Liver (tissue), 7 donors: ENCODE measurements at regions not wholly inside any gene's neighbourhood (a gene's known extent, or its start where the extent isn't known, plus 50 kb on each side); places are given as distances from the start of the nearest gene placed in this dataset.

Experiments
- DNase-seq: peaks from one replicate; pipeline ENCODE4 v3.0.0-alpha.2; 2017; ENCODE audit warnings: low spot score
- H3K27ac ChIP-seq, 2 donors: one replicate each; pipeline ENCODE4 v1.7.0; 2013; ENCODE audit warnings: inconsistent platforms in 2 of 2, low read length in 2 of 2, control low read depth in 1 of 2, low read depth in 1 of 2, mild to moderate bottlenecking in 1 of 2
- H3K27me3 ChIP-seq, 4 donors: one replicate each; pipeline versions ENCODE4 v1.6.1 to v1.7.0; 2013; ENCODE audit warnings: low read length in 3 of 4, inconsistent platforms in 1 of 4, mild to moderate bottlenecking in 1 of 4, moderate library complexity in 1 of 4; ENCODE audit not compliant: control insufficient read depth in 4 of 4, insufficient read depth in 4 of 4
- H3K36me3 ChIP-seq, 4 donors: one replicate each; pipeline versions ENCODE4 v1.6.1 to v1.7.0; 2013; ENCODE audit warnings: low read length in 3 of 4, mild to moderate bottlenecking in 3 of 4, low read depth in 1 of 4, moderate library complexity in 1 of 4; ENCODE audit not compliant: control insufficient read depth in 4 of 4, insufficient read depth in 3 of 4
- H3K4me1 ChIP-seq, 4 donors: one replicate each; pipeline versions ENCODE4 v1.6.1 to v1.7.0; 2013; ENCODE audit warnings: low read length in 3 of 4, mild to moderate bottlenecking in 3 of 4, moderate library complexity in 1 of 4; ENCODE audit not compliant: control insufficient read depth in 4 of 4, insufficient read depth in 4 of 4
- H3K4me3 ChIP-seq, 3 donors: one replicate each; pipeline versions ENCODE4 v1.6.1 to v1.7.0; 2013; ENCODE audit warnings: low read length in 3 of 3, control low read depth in 1 of 3, low read depth in 1 of 3, mild to moderate bottlenecking in 1 of 3
- H3K9ac ChIP-seq, 2 donors: one replicate each; pipeline ENCODE4 v1.7.0; 2013; ENCODE audit warnings: low read length in 2 of 2, mild to moderate bottlenecking in 2 of 2, moderate library complexity in 2 of 2, control low read depth in 1 of 2, low read depth in 1 of 2
- H3K9me3 ChIP-seq, 4 donors: one replicate each; pipeline versions ENCODE4 v1.6.1 to v1.7.0; 2013; ENCODE audit warnings: low read length in 3 of 4; ENCODE audit not compliant: control insufficient read depth in 4 of 4
- ATF3 ChIP-seq: IDR thresholded peaks from 2 replicates; pipeline ENCODE4 v1.6.1; 2016; ENCODE audit warnings: antibody characterized with exemption
- EGR1 ChIP-seq, 2 donors: IDR thresholded peaks; 2 replicates each; pipeline ENCODE4 v1.6.1; 2016 to 2018; ENCODE audit warnings: antibody characterized with exemption in 2 of 2, low read depth in 2 of 2
- FOXA1 ChIP-seq: IDR thresholded peaks from 2 replicates; pipeline ENCODE4 v1.6.1; 2016; ENCODE audit warnings: antibody characterized with exemption
- FOXA2 ChIP-seq: IDR thresholded peaks from 2 replicates; pipeline ENCODE4 v1.6.1; 2016; ENCODE audit warnings: antibody characterized with exemption
- GABPA ChIP-seq, 2 donors: IDR thresholded peaks in 1 of 2; conservative IDR thresholded peaks in 1 of 2; 2 replicates each; pipeline ENCODE4 v1.6.1; 2016; ENCODE audit warnings: antibody characterized with exemption in 2 of 2, mild to moderate bottlenecking in 1 of 2, moderate library complexity in 1 of 2
- HNF4A ChIP-seq, 2 donors: conservative IDR thresholded peaks; 2 replicates each; pipeline ENCODE4 v1.6.1; 2016; ENCODE audit warnings: antibody characterized with exemption in 2 of 2, mild to moderate bottlenecking in 2 of 2
- HNF4G ChIP-seq: IDR thresholded peaks from 2 replicates; pipeline ENCODE4 v1.6.1; 2016; ENCODE audit warnings: antibody characterized with exemption
- JUND ChIP-seq, 2 donors: IDR thresholded peaks; 2 replicates each; pipeline ENCODE4 v1.6.1; 2016; ENCODE audit warnings: antibody characterized with exemption in 2 of 2
- MAX ChIP-seq: IDR thresholded peaks from 2 replicates; pipeline ENCODE4 v1.6.1; 2016; ENCODE audit warnings: antibody characterized with exemption
- NR2F2 ChIP-seq: IDR thresholded peaks from 2 replicates; pipeline ENCODE4 v1.6.1; 2016; ENCODE audit warnings: antibody characterized with exemption
- RAD21 ChIP-seq, 2 donors: IDR thresholded peaks; 2 replicates each; pipeline ENCODE4 v1.6.1; 2016; ENCODE audit warnings: antibody characterized with exemption in 2 of 2, mild to moderate bottlenecking in 2 of 2
- RXRA ChIP-seq, 2 donors: IDR thresholded peaks; 2 replicates each; pipeline ENCODE4 v1.6.1; 2017 to 2018; ENCODE audit warnings: antibody characterized with exemption in 2 of 2, mild to moderate bottlenecking in 1 of 2
- SP1 ChIP-seq: IDR thresholded peaks from 2 replicates; pipeline ENCODE4 v1.6.1; 2018; ENCODE audit warnings: antibody characterized with exemption, mild to moderate bottlenecking
- TAF1 ChIP-seq: conservative IDR thresholded peaks from 2 replicates; pipeline ENCODE4 v1.6.1; 2016; ENCODE audit warnings: antibody characterized with exemption, mild to moderate bottlenecking
- YY1 ChIP-seq: IDR thresholded peaks from 2 replicates; pipeline ENCODE4 v1.6.1; 2016; ENCODE audit warnings: antibody characterized with exemption, mild to moderate bottlenecking
- ZBTB33 ChIP-seq: IDR thresholded peaks from 2 replicates; pipeline ENCODE4 v1.6.1; 2016; ENCODE audit warnings: antibody characterized with exemption
- WGBS: extraction: QIAGEN DNeasy Blood & Tissue Kit; methylation state at CpG from one replicate; pipeline ENCODE4 v1.1.7; 2013; 5-methylcytosine and 5-hydroxymethylcytosine counted together
- TF ChIP-seq, protein P1 (sequence below): IDR thresholded peaks from 2 replicates; pipeline ENCODE4 v1.6.1; 2016; ENCODE audit warnings: antibody characterized with exemption, mild to moderate bottlenecking
- donor health status: healthy.
- donor health status: healthy.
- donor health status: healthy.
- donor health status: healthy.

GRCh38 chr4:18937746-18938145 is 916.2 kb upstream of the LCORL start:
- TF ChIP-seq YY1 = no peak
- WGBS = 62% methylated on average over 4 of the region's 4 CpGs
- H3K36me3 ChIP-seq = no peaks in the 10 kb centered on the region

GRCh38 chr4:18937080-18937479 is 915.5 kb upstream of the LCORL start:
- 66% methylated on average over 4 of the region's 4 CpGs for WGBS
- Histone ChIP-seq H3K4me1 (no peaks in the 10 kb centered on the region), H3K36me3 (no peaks in the 10 kb centered on the region), H3K9ac (no peak overlapping the region), H3K27ac (no peak overlapping the region), H3K4me3 (no peak overlapping the region), H3K27me3 (no peaks in the 10 kb centered on the region), H3K9me3 (no peaks in the 10 kb centered on the region)
- DNase-seq = no peak
- TF ChIP-seq HNF4A (conservative IDR thresholded peaks at IDR 0.05) (no peak), NR2F2 (no peak), ATF3 (no peak), YY1 (no peak), RAD21 (IDR thresholded peaks at IDR 0.05) (no peak), FOXA1 (no peak), EGR1 (IDR thresholded peaks at IDR 0.05; ENCODE audit: low read depth in 2 of 2) (no peak), GABPA (IDR thresholded peaks at IDR 0.05 in 1 of 2, conservative IDR thresholded peaks at IDR 0.05 in 1 of 2) (no peak), HNF4G (no peak), MAX (no peak), ZBTB33 (no peak), SP1 (no peak), FOXA2 (no peak), JUND (IDR thresholded peaks at IDR 0.05) (no peak), TAF1 (no peak), RXRA (IDR thresholded peaks at IDR 0.05) (no peak)
- TF ChIP-seq, protein P1, sequence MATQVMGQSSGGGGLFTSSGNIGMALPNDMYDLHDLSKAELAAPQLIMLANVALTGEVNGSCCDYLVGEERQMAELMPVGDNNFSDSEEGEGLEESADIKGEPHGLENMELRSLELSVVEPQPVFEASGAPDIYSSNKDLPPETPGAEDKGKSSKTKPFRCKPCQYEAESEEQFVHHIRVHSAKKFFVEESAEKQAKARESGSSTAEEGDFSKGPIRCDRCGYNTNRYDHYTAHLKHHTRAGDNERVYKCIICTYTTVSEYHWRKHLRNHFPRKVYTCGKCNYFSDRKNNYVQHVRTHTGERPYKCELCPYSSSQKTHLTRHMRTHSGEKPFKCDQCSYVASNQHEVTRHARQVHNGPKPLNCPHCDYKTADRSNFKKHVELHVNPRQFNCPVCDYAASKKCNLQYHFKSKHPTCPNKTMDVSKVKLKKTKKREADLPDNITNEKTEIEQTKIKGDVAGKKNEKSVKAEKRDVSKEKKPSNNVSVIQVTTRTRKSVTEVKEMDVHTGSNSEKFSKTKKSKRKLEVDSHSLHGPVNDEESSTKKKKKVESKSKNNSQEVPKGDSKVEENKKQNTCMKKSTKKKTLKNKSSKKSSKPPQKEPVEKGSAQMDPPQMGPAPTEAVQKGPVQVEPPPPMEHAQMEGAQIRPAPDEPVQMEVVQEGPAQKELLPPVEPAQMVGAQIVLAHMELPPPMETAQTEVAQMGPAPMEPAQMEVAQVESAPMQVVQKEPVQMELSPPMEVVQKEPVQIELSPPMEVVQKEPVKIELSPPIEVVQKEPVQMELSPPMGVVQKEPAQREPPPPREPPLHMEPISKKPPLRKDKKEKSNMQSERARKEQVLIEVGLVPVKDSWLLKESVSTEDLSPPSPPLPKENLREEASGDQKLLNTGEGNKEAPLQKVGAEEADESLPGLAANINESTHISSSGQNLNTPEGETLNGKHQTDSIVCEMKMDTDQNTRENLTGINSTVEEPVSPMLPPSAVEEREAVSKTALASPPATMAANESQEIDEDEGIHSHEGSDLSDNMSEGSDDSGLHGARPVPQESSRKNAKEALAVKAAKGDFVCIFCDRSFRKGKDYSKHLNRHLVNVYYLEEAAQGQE = no peak

More at GRCh38 chr4:18937746-18938145, 916.2 kb upstream of the LCORL start:
- Histone ChIP-seq H3K4me3 (no peak overlapping the region), H3K27me3 (no peaks in the 10 kb centered on the region), H3K27ac (no peak overlapping the region), H3K9me3 (no peaks in the 10 kb centered on the region), H3K4me1 (no peaks in the 10 kb centered on the region), H3K9ac (no peak overlapping the region)
- no peak for DNase-seq
